HG03108 (cell line): ENCODE measurements at regions not wholly inside any gene's neighbourhood (a gene's known extent, or its start where the extent isn't known, plus 50 kb on each side); places are given as distances from the start of the nearest gene placed in this dataset.

ENCODE experiments used
- ATAC-seq: cut with Tn5 transposase; IDR thresholded peaks from one replicate; pipeline ENCODE4 v1.9.1; 2021; ENCODE audit warnings: moderate library complexity; ENCODE audit not compliant: unreplicated experiment

DNA sequence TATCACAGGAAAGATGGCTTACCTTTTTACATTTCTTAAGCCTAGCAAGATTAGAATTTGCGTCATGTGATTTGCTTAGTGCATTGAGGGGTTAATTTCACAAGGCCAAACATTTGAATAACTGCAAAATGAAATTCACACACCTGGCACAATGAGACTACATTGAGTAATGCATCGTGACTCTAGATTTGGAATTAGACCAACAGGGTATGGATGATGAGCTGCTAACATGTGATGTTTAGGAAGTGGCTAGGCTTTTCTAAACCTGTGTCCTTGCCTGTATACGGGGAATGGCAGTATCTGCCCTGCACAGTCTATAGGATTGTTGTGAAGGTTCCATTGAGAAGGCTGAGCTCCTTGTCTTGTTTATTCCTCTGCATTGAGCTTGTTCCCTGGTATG, 160.1 kb downstream of the MFSD1 start:
- ATAC-seq, result no peak

DNA sequence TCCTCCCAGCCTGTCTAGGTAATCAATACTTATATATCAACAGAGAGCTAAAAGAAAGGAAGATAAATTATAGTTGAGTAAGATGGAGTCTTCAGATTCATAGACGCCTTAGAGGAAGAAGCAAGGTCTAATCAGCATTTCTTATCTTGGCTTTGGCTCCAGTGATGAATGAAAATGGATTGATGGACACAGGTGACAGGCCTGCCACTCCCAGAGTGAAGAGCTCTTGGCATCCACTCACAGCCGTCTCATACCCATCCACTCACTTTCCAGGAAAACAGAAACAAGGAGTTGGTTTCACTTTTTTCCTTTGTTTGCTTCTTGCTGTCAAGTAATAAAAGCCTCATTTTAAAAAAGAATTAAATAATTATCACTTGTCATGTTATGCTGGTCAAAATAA, 168.2 kb downstream of the MFSD1 start:
- no peak for ATAC-seq

DNA sequence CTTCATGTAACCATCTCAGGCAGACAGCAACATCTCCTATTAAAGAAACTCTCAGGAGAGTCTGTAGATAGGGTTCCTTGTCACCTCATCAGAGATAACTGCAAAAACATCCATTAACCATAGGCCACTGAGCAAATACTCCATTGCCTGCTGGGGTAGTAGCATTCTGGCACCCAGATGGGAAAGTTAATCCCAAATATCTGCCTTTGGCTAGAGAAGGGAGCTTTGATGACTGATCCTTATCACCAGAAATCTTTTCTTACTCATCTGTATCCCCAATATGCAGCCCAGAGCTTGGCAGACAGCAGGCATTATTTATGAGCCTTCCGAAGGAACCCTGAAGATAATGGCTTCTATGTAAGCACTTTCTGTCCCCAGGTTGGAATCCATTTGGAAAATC, 173.1 kb downstream of the MFSD1 start:
- no peak for ATAC-seq

DNA sequence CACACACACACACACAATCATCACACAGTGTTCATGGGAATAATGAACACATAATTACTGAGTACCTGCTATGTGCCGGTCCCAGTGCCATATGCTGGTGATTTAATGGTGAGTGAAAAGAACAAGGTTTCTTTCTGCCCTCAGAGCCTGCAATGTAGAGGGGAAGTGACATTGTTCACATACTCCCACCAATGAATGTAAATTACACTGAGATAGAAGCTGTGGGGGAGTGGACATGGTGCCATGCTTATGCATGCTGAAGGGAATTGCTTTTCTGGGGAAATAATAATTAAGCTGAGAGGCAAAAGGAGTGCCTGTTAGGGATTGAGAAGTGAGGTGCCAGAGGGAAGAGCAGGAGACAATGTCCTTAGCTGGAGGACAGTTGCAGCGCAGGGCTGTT, 175.1 kb downstream of the MFSD1 start:
- ATAC-seq, result no peak

DNA sequence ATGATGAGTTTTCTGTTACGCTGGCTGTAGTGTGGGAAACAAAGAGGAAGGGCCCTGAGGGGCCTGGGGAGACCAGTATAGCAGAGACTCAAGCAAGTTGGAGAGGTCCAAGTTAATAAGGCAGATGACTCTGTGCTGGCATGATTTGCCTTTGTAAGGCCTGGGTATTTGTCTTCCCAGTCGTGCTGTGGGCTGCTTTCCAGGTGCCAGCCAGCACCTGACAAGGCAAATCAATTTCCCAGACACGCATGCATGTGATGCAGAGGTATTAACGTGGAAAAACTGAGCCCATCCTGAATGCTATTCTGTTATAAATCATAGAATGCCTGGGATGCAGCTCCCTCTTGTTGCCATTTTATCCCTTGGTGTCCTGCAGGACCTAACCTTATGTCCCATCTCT, 175.6 kb downstream of the MFSD1 start:
- no peak for ATAC-seq

DNA sequence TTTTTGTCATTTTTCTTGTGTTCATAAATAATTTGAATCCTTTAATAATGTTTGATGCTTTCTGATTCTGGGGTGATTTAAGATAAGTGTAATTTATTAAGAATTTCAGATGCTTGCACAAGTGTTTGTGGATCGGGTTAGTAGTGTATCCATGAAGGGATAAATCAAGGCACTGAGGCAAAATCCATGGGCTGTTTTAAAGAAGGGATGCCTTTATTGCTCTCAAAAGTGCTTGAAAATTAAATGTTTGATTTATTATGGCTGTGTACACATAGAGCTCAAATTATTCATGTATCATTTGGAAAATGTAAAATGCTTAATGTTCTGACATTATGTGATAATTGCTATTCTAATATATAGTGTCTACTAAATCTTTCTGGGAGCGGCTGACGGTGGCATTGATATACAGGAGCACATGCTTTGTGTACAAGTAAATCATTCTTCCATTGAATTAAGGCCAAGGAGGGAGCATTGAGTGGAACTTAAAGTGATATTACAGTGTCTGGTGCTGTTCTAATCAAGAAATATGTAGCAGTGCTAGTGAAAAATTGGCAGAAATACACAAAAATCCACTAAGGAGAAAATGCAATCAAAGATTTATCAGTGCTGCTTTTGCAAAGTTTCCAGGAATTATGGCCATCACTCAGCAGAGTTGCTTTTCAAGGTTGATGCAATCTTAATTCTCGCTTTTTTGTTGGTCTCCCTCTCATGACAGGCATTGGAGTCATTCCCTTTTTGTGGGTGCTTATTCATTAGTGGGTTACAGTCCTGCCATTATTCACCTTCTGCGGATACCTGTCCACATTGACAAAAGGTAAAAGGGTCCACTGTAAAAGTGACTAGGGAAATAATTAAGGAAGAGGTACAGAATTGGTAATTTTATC, 181.6 kb downstream of the MFSD1 start:
- ATAC-seq, result no peak

DNA sequence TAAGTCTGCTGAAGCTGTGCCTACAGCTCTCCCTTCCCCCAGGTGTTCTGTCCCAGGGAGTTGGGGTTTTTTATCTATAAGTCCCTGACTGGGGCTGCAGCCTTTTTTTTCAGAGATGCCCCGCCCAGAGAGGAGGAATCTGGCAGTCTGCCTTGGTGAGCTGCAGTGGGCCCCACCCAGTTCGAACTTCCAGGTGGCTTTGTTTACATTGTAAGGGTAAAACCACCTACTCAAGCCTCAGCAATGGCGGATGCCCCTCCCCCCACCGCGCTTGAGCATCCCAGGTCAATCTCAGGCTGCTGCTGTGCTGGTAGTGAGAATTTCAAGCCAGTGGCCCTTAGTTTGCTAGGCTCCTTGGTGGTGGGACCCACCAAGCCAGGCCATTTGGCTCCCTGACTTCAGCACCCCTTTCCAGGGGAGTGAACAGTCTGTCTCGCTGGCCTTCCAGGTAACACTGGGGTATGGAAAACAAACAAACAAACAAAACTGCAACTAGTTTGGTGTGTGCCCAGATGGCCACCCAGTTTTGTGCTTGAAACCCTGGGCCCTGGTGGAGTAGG, 189.4 kb downstream of the MFSD1 start:
- no peak for ATAC-seq

DNA sequence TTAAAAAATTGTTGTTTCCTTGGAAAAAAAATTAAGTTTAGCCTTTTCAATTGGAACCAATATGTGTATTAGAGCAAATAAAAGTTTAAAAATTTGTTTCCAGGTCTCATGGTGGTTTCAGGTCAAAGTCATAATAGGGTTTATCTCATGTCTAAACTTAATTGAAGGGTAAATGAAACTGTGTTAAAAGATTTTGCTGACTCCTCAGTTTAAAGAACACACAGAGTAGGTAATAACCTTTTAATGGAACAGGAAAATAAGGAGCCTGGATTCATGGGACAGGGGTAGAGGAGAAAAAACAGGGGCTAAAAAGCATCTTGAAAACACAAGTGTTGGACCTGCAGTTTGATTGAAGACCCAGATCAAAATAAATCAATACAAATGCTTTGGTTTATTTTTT, 190.6 kb downstream of the MFSD1 start:
- no peak for ATAC-seq

DNA sequence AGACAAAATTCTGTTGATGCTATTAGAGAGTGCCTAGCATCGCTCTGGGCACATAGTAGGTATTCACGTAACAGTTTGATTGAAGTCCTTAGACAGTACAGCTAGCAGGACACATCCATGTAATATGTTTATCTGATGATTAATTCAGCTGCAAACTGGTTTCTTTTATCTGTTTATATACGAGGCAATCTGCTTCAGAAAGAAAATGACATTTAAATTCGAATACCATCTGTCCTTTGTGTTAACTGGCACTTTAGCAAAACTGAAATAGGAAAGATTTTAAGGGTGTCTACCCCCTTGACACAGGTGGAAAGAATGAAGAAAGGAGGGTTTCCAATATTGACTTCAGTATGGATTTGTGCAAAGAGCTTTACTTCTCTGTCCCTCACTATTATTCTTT, 192.5 kb downstream of the MFSD1 start:
- no peak for ATAC-seq

DNA sequence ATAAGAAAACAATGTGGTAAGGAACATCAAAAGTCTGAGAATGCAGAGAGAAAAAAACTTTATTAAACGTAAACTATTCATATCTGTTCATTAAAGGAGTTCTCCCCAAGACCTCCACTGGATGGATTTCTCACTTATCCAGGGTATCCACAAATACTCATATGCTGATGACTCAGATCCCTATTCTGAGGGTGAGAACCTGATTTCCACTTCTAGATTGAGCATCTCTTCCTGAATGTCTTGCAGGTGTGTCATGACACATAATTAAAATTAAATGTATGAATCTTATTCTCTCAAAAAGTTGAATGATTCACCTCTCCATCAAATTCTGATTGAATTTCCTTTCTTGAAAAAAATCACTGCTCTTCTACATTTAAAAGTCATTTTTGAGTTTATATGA, 199.9 kb downstream of the MFSD1 start:
- no peak for ATAC-seq

DNA sequence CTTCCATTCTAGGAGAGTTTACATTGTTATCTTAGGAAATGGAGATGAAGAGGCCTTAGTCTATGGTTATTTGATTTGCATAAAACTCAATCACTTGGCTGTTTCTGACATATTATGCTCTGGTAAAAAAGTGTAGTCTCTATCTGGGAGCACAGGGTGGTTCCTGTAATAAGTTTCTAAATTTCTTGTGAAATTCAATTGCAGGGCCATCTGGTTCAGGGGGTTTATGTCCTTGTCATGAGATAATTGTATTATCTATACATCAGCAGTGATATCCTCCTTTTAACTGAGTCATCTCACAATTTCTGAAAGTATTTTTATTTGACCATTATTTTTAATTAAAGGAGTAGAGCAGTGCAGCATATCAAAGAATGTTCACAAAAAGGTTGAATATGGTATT, 203.3 kb downstream of the MFSD1 start:
- no peak for ATAC-seq

DNA sequence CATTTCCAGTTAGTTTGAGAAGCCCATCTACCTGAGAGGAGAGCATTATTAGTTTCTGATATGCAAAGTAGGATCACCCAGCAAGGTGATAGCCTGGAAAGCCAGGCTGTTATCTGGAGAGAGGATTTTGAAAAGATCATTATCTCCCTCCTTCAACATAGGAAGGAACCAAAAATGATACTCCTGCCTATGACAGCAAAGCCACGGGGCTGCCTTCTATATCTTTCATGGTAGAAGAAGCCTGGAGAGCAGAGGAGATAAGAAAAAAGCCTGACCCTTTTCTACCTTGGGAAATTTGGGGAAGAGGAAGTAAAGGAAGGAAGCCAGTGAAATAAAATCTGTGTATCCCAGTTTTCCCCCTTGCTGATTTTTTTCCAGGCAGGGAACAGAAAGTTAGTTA, 205.5 kb downstream of the MFSD1 start:
- ATAC-seq, result no peak

DNA sequence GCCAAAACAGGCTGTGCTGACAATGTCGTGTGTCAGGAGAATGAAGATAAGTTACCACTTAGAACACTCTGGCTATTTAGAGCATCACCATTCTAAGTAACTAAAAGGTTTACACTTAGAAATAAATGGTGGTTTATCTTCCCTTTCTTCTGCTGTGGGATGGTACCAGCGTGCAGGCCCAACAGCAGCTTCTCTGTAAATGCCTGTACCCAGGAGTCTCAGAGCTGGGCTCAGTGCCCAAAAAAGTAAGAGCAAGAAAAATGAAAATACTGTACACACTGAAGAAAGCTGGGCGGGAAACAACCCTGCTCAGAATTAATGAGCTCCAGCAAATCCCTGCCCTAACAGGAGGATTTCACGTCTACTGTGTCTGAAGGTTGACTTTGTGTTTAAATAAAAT, 206.5 kb downstream of the MFSD1 start:
- no peak for ATAC-seq

DNA sequence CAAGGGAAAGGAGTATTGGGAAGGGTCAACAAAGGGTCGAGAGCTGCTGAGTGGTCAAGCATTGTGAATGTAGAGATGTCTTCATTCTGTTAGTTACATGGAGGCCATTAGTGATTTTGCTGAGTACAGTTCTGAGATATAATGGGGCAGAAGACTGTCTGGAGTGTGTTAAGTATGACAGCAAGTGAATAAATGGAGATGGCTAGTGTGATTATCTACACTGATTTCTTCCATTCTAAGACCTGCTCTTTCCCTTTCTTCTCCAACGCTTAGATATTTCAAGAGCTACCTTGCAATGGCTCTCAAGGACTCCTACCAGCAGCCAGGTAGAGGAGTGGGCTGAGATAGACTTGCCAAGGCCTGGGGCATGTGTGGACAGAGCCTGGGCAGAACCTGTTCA, 216.5 kb downstream of the MFSD1 start:
- no peak for ATAC-seq

DNA sequence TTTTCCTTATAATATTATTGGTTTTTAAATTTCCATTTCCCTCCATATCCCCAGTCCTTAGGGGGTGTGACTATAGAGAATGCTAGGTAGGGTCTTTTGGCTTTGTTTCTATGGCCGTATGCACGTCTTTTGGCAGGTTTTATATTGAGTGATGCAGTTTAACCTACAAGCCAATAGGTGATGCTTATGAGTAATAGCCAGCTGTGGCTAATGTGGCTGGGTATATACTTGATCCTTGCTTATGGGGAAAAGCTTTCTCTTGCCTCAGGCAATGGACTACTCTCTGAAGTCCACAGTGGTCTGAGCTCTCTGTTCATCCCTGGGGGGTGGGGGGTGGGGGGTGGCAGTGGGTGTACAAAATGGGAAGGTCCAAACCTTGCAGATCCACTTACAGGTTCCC, 223.9 kb downstream of the MFSD1 start:
- ATAC-seq, result no peak

DNA sequence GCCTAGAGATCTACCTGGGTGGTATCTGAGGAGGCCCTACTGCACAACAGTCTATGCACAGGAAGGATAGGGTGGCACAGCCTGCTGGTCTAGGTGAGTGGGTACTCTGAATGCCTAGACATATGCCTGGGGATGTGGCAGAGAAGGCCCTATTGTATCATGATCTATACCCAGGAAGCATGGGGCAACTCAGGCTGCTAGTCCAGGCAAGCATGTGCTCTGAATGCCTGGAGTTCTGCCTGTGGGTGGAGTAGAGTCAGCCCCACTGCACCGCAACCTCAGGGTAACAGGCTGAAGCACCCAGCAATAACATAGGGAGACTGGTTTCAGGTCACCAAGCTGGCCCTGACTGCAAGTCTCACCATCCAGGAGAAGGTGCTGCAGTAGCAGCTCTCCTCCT, 224.7 kb downstream of the MFSD1 start:
- ATAC-seq, result no peak

DNA sequence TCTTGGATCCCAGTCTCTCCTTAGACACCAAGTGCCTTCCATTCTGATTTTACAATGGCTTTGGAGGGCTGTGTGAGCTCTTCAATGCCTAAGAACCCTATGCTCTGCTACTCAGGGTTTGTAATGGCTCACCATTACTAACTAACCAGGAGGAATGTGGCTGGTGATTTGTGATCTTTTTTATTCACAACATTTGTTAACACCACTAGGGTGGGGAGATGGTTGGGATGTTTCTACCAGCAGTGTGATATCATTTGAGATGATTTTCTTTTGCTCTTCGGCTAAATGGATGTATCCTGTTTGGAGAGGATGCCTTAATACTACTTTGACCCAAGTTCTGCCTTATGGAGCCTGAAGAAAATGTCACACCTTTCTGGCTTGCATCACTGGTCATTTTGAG, 226.9 kb downstream of the MFSD1 start:
- no peak for ATAC-seq

DNA sequence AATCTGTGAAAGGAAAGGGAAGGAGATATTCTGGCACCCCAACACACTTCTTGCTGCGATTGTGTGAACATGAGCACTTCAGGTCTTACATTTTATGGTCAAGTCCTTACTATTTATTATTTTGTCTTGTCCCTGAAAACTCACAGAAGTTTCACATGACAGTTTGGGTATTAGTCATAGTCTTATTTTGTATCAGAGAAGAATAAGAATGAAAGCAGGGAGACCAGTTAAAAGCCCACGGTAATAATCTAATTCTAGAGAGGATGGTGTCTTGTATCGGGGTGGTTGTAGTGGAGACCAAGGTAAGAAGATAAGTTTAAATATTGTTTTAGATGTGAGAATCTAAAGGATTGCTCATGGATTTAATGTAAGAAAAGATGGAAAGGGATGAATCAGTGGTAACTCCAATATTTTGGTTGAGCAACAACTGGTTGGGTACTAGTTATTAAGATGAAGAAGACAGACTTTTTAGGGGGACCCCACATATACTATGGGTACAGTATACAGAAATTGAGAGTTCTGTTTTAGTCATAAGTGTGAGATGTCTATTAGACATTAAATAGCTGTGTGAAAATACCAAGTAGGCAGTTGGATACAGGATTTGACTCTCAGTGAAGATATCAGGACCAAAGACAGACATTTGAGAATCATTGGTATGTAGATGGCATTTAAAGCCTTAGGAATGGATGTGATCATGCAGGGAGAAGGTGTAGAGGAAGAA, 227.6 kb downstream of the MFSD1 start:
- ATAC-seq, result no peak

DNA sequence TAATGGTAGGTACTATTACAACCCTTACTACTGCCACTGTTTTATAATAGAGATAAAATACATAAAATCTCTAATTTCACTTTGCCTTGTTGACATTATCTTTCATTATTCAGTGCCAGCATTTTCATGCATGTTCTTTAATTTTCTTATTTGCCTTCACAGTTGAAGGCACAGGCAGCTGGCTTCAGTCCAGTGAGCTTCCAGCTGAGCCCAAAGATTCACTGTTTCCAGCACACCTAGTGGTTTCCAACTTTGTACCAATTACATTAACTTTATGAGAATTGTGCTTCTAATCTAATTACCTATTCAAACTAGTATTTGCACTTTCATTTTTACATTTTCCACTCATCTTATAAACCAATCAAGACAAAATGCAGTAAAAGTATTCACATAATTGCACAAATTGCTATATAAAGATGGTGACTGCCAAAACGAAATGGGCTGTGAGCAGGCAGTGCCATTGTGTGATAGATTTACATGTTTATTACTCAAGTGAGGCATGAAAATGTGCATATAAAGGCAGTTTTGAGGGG, 228.3 kb downstream of the MFSD1 start:
- no peak for ATAC-seq

DNA sequence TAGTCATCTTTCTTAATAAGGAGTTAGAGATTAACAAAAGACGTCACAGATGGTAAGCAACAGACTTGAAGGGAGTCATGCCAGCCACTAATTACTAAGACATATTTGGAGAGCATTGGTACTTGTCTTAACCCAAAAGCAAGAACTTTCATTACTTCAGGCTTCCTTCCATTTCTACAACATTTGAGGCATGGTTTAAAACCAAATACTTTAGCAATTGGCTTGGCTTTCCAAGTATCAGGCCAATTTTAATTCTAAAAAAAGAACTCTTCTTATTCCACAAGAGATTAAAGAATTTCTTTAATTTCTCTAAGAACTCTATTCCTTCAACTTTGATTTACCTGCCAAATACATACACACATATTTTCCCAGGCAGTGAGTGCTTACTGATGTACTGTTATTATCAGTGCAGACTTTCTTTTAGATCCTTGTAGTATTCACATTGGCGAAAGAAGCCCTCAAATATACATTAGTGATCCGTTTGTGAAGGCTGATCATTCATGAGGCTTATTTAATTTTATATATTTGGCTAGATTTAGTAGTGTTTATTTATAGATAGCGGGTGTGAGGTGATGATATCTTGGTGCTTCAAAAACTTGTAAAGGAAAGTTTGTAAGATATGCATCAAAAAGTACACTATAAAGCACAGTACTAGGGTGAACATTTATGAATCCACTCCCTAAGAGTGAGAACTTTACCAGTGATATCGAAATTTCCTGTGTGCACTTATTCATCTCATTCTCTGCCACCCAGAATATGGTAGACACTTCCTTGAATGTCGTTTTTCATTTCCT, 229.2 kb downstream of the MFSD1 start:
- no peak for ATAC-seq

DNA sequence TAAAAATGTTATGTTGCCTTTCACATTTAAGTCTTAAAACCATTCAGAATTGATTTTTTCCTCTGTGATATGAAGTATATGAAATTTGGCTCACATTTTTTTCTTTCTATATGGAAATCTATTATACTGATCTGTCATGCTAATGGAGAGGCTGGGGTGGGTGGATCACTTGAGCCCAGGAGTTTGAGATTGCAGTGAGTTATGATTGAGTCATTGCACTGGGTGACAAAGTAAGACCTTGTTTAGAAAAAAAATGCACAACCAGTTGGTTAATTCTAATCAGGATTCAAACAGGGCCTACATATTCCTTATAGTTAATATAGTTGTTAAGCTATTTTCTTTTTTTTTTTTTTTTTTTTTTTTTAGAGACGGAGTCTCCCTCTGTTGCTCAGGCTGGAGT, 230.5 kb downstream of the MFSD1 start:
- no peak for ATAC-seq
